HG02798 (cell line): ENCODE measurements at regions not wholly inside any gene's neighbourhood (a gene's known extent, or its start where the extent isn't known, plus 50 kb on each side); places are given as distances from the start of the nearest gene placed in this dataset.
"Not testable (repeated sequence)": the region's sequence is repeated elsewhere in the genome, so short reads cannot be mapped to it uniquely, and the experiment has no call there.

Experiments used
- ATAC-seq: cut with Tn5 transposase; IDR thresholded peaks from one replicate; pipeline ENCODE4 v1.9.1; 2021; ENCODE audit warnings: mild to moderate bottlenecking; ENCODE audit not compliant: unreplicated experiment, poor library complexity

DNA sequence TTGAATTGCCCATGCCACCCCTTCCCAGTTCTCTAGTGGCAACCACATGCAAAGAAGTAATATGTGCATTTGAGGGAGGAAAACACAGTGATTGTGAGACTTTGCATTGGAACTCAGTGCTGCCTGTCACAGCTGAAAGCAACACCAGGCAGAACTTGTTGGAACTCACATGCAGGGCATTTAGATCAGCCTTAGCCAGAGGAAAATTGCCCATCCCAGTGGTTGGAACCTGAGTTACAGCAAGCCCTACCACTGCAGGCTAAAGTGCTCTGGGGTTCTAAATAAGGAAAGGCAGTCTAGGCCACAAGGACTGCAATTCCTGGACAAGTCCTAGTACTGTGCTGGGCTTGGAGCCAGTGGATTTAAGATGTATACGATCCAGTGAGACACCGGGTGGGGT is 245.3 kb upstream of the UFL1 start:
- ATAC-seq: no peak

DNA sequence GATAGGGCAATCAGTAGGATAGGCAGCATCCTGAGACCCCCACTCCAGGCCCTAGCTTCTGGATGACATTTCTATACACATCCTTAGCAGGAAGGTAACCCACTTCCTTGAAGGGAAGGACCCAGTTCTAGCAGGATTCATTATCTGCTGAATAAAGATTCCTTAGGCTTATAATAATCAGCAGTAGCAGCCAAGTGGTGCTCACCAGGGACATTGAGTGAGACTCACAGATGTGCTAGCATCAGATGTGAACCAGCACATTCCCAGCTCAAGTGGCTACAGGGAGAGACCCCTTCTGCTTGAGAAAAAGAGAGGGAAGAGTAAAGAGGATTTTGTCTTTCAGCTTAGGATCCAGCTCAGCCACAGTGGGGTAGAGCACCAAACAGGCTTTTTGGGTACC is 244.8 kb upstream of the UFL1 start:
- no peak for ATAC-seq

DNA sequence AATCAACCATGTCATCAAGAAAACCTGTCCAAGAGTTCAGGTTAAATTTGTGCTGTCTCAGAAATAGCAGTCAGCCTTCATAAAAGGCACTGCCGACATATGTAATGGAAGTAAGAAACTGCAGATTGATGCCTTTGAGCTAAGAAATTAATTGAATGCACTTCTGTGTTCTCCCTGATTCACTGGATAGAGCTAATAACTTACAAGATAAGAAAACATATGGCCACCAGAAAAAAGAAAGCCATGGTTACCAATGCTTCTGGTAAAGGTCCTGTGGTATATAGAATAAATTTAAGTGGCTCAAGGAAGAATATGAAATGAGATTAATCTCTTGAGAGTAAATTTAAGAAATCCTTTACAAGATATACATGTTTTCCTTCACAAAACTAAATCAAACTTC is 242.5 kb upstream of the UFL1 start:
- no peak for ATAC-seq

DNA sequence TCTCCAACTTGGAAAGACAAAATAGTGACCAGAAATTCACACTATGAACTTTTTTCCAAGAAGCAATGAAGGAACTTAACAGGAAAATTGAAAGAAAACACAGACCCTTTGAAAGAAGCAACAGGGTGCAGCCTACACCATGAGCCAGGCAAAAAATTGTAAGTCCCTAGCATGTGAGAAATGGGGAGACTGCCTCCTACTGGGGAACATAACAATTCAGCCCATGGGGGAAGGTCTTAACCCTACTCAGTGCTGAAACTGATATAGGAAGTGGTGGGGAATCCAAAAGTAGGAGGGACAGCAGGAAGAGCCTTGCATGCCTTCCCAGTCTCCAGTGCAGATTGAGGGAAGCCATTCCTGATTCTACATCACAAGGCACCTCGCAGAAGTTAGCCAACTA is 235.1 kb upstream of the UFL1 start:
- ATAC-seq: no peak

DNA sequence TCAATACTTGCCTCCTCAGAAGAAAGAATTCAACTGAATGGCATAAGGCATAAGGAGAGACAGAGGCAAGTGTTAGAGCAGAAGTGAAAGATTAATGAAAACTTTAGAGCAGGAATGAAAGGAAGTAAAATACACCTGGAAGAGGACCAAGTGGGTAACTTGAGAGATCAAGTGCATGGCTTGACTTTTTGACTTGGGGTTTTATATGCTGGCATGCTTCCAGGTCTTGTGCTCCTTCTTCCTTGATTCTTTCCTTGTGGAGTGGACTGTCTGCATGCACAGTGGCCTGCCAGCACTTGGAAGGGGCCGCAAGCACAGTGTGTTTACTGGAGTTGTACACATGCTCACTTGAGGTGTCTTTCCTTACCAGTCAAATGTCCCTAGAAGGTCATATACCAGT is 222.1 kb upstream of the UFL1 start:
- ATAC-seq: no peak

DNA sequence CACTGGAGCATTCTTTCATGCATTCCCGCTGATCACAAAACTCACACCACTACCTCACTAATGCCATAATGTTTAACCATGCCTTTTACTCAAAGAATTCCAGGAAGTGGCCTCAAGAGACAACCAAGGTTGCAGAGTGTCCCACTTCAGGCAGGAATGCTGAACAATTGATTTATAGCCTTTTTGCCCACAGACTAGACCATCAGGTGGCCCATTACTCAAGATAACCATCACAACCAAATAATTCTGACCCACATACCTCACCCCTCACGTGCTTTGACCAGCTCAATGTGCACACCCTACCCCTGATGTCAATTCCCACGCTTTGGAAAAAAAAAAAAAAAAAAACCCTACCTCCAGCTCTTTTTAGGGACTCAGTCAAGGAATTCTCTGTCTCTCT is 220.6 kb upstream of the UFL1 start:
- no peak for ATAC-seq

DNA sequence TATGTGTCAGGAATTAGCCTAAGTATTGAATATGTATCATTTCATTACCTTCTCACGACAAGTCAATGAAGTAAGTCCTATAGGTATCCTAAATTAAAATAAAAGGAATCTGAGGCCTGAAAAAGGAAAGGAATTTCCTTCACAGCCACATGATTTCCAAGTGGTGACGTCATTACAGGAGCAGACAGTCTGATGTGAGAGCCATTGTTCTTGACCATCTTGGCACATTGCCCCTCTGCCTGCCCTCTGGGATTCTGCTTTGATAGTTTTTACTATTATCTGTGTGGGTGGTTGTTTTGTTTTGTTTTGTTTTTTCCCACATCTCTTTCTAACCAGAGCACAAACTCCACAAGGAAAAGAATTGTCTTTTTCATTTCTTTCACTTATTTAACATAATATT is 219.8 kb upstream of the UFL1 start:
- no peak for ATAC-seq

DNA sequence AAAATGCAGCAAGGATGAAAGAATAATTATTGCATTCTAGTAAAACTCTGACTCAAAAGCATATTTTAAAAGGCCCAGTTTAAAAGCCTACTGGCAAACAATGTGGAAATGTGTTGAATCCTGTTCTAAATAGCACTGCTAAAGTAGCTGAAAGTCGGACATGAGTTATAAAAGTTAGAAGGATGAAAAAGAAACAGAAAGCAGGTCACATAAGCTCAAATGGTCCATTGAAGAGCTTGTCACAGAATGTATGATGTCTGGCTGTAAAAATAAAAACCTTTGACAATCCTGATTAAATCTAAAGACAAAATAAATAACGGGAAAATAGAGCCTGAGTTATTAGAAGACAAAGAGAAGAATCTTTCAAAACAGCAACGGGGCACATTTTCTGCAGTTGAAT is 218.6 kb upstream of the UFL1 start:
- ATAC-seq: peak; percentile 34

DNA sequence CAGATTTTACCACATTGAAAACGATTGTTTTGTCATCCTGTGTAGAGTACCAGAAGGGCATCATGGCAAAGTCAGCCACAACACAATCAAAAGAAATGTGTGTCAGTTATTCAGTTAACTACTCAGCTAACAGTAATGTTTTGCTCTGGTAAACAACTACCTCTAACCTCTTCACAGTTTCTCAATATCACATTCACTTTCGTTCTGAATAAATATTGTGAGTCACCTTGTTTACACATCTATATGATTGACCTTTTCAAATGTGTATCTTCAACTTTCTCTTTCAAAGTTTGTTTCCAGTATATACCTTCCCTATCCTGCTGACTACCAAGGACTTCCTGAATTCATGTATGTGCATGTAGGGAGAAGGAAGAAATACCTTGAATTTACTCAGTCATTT is 216.6 kb upstream of the UFL1 start:
- peak; percentile 93 for ATAC-seq

DNA sequence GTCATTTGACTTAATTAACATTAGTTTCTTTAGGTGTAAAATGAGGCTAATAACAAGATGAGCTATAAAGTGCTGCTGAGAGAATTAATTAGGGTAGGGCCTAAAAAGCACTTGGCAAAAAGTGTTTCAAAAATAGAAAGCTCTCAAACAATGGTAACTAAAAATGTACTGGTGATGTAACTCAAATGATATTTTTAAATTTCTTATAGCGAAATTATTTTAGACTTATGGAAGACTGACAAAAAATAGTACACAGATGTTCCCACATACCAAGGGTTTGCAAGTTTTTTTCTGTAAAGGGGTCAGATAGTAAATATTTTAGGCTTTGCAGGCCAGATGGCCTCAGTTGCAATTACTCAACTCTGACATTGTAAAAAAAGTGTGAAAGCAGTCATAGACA is 190.7 kb upstream of the UFL1 start:
- no peak for ATAC-seq

DNA sequence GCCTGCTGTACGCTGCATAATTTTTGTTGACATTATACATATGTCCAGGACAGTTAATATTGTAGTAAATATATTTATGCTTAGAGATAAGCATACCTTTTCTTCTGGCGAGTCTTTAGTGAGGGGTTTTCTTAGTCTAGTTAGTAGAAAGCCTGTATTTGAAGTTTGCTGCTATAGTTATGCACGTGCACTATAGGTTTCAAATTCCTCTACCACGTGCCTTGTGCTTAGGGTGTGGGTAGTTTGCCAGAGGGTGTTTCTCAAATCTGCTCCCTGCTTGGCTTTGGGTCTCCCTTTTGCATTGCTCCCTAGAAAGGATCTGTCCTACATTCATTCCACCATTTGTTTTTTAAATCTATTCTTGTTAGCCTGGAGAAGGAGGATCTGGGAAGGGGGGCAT is 181.4 kb upstream of the UFL1 start:
- ATAC-seq: no peak

DNA sequence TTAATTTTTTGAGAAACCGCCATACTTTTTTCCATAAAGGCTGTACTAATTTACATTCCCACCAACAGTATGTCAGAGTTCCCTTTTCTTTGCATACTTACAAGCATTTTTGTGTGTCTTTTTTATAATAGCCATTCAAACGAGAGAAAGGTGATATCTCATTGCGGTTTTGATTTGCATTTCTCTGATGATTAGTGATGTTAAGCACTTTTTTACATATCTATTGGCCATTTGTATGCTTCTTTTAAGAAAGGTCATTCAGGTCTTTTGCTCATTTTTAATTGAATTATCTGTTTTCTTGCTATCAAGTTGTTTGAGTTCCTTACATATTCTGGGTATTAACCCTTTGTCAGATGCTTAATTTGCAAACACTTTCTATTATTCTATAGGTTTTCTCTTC is 176.1 kb upstream of the UFL1 start:
- ATAC-seq: no peak

DNA sequence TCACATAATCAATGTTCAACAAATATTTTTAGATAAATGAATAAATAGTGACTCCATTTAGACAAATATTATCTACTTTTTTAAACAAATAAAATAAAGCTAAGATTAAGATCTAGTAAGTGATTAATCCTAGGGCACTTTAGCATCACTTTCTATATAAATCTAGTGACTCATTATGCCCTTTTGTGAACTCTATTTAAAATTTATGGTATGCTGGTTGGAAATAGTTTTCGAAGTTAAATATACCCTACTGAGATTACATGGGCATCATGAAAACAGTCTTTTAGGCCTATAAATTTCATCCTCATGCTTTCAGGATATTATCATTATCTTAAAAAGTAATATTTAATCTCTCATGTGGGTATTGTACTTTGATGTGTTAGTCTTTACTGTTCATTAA is 140.4 kb upstream of the UFL1 start:
- no peak for ATAC-seq

DNA sequence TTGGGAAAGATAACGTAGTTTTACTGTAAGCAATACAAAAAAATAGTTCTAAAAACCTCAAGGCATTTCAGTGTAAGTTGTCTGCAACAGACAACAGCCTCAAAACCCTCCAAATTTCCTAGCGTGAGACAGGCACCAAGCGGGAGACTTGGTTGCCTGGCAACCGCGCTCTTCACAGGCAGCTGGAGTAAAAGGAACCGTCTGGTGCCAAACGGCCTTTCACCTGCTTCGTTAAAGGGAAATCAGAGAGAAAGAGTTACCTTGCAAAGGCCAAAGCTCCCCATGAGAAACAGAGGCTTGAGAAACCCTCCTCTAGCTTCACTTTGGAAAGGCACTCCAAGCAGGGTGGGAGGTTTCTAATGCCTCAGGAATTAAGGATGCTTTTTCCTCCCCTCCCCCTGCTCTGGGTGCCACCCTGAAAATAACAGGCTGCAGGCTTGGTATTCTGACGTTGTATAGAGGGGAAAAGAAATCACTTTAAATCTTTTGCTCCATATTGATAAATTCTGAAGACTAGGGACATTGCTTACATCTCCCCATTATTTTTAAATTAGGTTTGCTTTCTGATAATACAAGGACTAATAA is 129.7 kb upstream of the UFL1 start:
- ATAC-seq: no peak

DNA sequence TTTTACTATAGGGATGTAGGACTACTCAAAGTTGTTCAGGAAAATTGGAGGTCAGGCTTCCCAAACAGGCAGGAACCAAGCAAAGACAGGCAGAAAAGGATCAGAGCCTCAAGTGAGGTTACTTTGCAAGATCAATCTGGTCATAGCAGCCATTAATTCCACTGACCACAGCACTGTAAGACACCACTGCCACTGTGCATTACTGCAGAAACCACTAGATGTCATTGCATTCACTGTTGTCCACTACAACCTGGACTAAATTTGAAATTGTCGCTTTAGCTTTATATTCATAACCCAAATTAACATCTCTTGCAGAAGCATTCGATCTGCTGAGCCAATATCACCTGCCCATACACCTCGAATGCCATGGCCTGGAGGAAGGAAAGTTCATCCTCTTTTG is 126.9 kb upstream of the UFL1 start:
- peak; percentile 38 for ATAC-seq

DNA sequence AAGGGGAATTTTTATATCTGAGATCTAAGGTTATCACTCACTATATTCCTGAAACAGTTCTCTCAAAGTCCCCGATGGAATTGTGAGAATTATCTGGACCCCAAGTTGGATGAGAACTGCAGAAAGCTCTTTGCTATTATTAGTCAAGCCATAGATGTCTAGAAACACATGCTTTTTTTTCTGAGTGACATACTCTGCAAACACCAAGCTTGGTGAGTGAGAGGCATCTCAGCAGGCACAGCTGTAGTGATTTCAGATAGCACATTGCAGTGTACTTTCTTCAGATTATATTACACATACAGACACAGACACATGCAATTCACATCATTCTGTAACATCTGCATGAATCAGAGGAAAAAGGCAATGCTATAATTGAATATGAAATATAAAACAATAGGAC is 111.1 kb upstream of the UFL1 start:
- ATAC-seq: no peak

DNA sequence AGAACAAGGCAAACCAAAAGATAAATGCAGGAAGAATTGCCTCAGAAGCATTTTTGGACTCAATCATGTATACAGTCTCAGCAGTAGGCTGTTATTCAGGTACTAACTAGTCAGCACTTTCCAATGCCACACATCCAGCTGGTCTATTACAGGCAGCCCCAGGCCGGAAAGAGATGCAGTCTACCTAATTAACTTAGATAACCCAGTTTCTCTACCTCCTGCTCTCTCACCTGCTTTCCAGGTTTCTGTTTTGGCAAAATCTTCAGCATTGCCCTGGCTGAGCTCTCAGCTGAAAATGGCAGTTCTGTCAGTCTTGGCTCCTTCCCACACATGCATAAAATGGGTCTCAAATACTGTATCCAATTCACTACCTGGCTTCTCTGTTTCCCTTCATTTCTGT is 101.3 kb upstream of the UFL1 start:
- ATAC-seq: no peak

DNA sequence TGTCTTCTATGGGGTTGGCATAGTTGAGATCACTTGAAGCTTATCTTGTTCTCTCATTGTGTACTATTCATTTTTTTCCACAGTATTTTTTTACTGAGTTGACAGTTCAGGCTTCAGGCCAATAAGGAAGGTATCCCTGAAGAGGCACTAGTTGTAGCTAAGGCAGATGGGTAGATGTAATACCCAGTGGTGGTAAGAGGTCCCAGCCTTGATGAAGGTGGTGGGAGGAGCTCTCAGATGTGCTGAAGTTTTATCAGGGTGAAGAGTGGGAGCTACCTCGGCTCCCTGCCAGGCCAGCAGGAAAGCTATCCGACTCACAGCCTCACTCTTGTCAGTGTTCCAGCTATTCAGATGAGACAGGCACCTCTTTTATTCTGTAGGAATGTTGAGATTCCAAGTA is 87.7 kb upstream of the UFL1 start:
- ATAC-seq: no peak

DNA sequence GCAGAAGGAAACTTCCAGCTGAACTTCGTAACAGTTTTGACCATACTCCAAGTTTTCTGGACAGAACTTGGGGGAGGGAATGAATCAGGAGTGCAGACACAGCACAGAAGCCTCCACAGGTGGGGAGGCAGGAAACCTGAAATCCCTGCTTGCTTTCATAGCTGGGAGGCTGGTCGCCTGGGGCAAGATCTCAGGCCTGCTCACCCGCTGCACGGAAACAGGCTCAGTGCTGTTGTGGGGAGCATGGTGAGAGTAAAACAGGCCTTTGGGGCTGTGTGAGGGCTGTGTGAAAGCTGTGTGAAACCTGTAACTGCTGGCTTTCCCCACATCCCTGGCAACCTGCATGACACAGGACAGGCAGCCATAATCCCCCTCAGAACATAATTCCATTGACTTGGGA is 85.2 kb upstream of the UFL1 start:
- ATAC-seq: no peak

DNA sequence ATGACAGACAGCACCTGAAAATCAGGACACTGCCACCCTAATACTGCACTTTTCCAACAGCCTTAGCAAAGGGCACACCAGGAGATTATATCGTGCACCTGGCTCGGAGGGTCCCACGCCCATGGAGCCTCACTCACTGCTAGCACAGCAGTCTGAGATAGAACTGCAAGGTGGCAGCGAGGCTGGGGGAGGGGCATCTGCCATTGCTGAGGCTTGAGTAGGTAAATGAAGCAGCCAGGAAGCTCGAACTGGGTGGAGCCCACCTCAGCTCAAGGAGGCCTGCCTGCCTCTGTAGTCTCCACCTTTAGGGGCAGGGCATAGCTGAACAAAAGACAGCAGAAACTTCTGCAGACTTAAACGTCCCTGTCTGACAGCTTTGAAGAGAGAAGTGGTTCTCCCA is 84.4 kb upstream of the UFL1 start:
- ATAC-seq: not testable (repeated sequence)

DNA sequence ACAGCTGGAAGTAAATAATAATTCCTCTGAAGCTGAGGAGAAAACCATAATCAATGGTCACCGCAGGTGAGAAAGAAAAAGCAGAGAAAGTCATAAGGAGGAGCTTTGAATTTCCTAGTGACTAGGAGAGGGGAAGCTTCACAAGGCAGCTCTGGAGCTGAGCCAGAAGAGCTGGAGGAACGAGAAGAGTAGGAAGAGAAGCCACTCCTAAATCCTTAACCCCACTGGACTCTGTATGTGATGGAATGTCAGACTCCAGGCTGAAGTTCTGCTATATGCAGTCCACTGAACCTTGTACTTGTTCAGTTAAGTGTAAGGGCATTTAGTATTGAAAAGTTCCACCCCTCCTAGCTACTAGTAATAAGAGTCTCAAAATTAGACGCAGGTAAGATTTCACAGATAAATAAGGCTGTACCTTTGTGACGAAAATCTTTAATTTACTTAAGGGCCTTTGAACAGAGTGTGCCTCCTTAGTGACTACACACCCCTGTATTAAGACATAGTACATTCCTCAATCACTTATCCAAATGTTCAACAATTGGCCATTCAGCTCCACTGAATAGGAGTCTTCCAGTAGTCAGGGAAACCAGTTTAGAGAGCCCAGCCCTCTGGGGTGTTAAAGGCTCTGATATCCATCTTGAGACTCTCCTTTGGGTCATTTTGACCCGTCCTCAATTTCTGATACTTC is 71.4 kb upstream of the UFL1 start:
- no peak for ATAC-seq

DNA sequence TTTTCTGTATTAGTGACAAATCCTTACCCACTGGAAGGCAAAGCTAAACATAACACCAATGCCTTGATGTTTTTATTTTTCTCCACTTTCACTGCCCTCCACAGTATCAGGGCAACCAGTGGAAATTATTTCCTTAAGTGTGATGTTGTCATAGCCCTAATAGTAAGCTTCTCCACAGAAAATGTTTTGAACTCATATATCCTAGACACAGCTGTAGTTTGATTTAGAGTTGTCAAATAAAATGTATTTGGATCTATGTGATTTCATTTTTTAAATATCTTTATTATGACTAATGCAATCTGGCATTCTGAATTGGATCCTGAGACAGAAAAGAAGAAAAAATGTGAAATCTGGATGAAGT is 70.9 kb upstream of the UFL1 start:
- ATAC-seq: no peak

DNA sequence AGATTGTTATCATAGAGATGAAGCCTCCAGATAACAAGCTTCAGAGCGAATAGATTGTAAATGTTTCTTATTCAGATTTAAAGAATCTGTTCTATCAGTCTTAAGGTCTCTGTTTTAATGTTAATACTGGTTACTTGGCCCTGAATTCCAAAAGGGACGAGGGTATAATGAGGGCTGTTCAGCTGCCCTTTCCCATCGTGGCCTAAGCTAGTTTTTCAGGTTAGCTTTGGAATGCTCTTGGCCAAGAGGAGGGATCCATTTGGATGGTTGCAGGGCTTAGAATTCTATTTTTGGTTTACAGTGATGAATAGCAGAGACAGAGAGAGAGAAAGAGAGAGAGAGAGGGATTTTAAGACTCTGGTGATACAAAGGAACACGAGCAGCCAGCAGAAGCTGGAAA is 62.8 kb upstream of the UFL1 start:
- ATAC-seq: no peak
